Vagina (tissue), 2 donors: ENCODE measurements at regions not wholly inside any gene's neighbourhood (a gene's known extent, or its start where the extent isn't known, plus 50 kb on each side); places are given as distances from the start of the nearest gene placed in this dataset.

Experiments
- DNase-seq, 2 donors: peaks; one replicate each; pipeline ENCODE4 v3.0.0-alpha.2; 2017; ENCODE audit errors: extremely low spot score in 2 of 2
- H3K27ac ChIP-seq: fragments of 200-600 bp; sonication (generic); one replicate; pipeline ENCODE4 v1.5.1; 2019
- H3K27me3 ChIP-seq: fragments of 200-600 bp; sonication (generic); one replicate; pipeline ENCODE4 v1.5.1; 2019
- H3K36me3 ChIP-seq, 2 donors: fragments of 200-600 bp; sonication (generic); one replicate each; pipeline ENCODE4 v1.5.1; 2017 to 2019
- H3K4me1 ChIP-seq: fragments of 200-600 bp; sonication (generic); one replicate; pipeline ENCODE4 v1.5.1; 2019
- H3K4me3 ChIP-seq, 2 donors: fragments of 200-600 bp; sonication (generic); 1 replicate in 1 of 2; 2 replicates in 1 of 2; pipeline ENCODE4 v1.5.1; 2016 to 2019
- H3K9me3 ChIP-seq: fragments of 200-600 bp; sonication (generic); one replicate; pipeline ENCODE4 v1.5.1; 2019
- CTCF ChIP-seq, 3 experiments: fragments of 450-650 bp in 2 of 3; fragments of 200-600 bp in 1 of 3; sonication (generic) in 1 of 3; IDR thresholded peaks; one replicate each; pipeline ENCODE4 v1.5.1; 2017 to 2019; ENCODE audit warnings: antibody characterized with exemption in 3 of 3, mild to moderate bottlenecking in 2 of 3, moderate library complexity in 2 of 3
- POLR2A ChIP-seq, 2 donors: fragments of 450-650 bp; IDR thresholded peaks; one replicate each; pipeline ENCODE4 v1.6.1; 2017; ENCODE audit warnings: antibody characterized with exemption in 2 of 2, mild to moderate bottlenecking in 2 of 2, moderate library complexity in 2 of 2
- POLR2AphosphoS5 ChIP-seq, 2 donors: sonication (generic); formaldehyde crosslinking; IDR thresholded peaks; one replicate each; pipeline ENCODE4 v1.9.0; 2017; ENCODE audit warnings: antibody characterized with exemption in 2 of 2, mild to moderate bottlenecking in 2 of 2, low read depth in 1 of 2; ENCODE audit not compliant: insufficient read depth in 1 of 2
- intact Hi-C: fragments of 100-400 bp; cut with DNase I; formaldehyde crosslinking; loops from one replicate; pipeline ENCODE4 v1.15.1; 2023

- TF ChIP-seq POLR2A (IDR thresholded peaks at IDR 0.05) (no peak), CTCF (IDR thresholded peaks at IDR 0.05) (no peak), POLR2AphosphoS5 (IDR thresholded peaks at IDR 0.05; ENCODE audit: insufficient read depth in 1 of 2, low read depth in 1 of 2) (no peak)
- Histone ChIP-seq H3K9me3 (no peaks in the 10 kb centered on the region), H3K4me1 (peaks cover 11% of the 10 kb centered on the region), H3K36me3 (no peaks in the 10 kb centered on the region), H3K27ac (no peak overlapping the region), H3K27me3 (no peaks in the 10 kb centered on the region), H3K4me3 (no peak overlapping the region)
- intact Hi-C loops = no loop called here
- DNase-seq = no peak
Measured at GRCh38 chr2:121090088-121090715, 194.8 kb downstream of the TFCP2L1 start.

- H3K9me3 ChIP-seq = no peaks in the 10 kb centered on the region
- intact Hi-C loops = no loop called here
- H3K27me3 ChIP-seq = no peaks in the 10 kb centered on the region
- no peak for DNase-seq
- no peak overlapping the region for H3K4me3 ChIP-seq
- no peak overlapping the region for H3K27ac ChIP-seq
- peaks cover 11% of the 10 kb centered on the region for H3K4me1 ChIP-seq
- no peaks in the 10 kb centered on the region for H3K36me3 ChIP-seq
- TF ChIP-seq POLR2A (IDR thresholded peaks at IDR 0.05) (no peak), CTCF (IDR thresholded peaks at IDR 0.05) (no peak), POLR2AphosphoS5 (IDR thresholded peaks at IDR 0.05; ENCODE audit: insufficient read depth in 1 of 2, low read depth in 1 of 2) (no peak)
Measured at GRCh38 chr2:121092095-121092494, 192.9 kb downstream of the TFCP2L1 start.

GRCh38 chr2:121093692-121094091 is 191.3 kb downstream of the TFCP2L1 start:
- Histone ChIP-seq H3K4me1 (peaks cover 5% of the 10 kb centered on the region), H3K27me3 (no peaks in the 10 kb centered on the region), H3K36me3 (no peaks in the 10 kb centered on the region), H3K4me3 (no peak overlapping the region), H3K27ac (no peak overlapping the region), H3K9me3 (no peaks in the 10 kb centered on the region)
- intact Hi-C loops = no loop called here
- no peak for DNase-seq
- TF ChIP-seq POLR2A (IDR thresholded peaks at IDR 0.05) (no peak), CTCF (IDR thresholded peaks at IDR 0.05) (no peak), POLR2AphosphoS5 (IDR thresholded peaks at IDR 0.05; ENCODE audit: insufficient read depth in 1 of 2, low read depth in 1 of 2) (no peak)

- TF ChIP-seq POLR2A (IDR thresholded peaks at IDR 0.05) (no peak), CTCF (IDR thresholded peaks at IDR 0.05) (no peak), POLR2AphosphoS5 (IDR thresholded peaks at IDR 0.05; ENCODE audit: insufficient read depth in 1 of 2, low read depth in 1 of 2) (no peak)
- H3K4me3 ChIP-seq = no peak overlapping the region
- DNase-seq = no peak
- no peaks in the 10 kb centered on the region for H3K9me3 ChIP-seq
- H3K27me3 ChIP-seq = no peaks in the 10 kb centered on the region
- peaks cover 1% of the 10 kb centered on the region for H3K4me1 ChIP-seq
- H3K27ac ChIP-seq = no peak overlapping the region
- no peaks in the 10 kb centered on the region for H3K36me3 ChIP-seq
- intact Hi-C loops = no loop called here
Measured at GRCh38 chr2:121094101-121094500, 190.9 kb downstream of the TFCP2L1 start.

- no peak for TF ChIP-seq CTCF (IDR thresholded peaks at IDR 0.05)
- no peak for TF ChIP-seq POLR2A (IDR thresholded peaks at IDR 0.05)
- no peak for TF ChIP-seq POLR2AphosphoS5 (IDR thresholded peaks at IDR 0.05; ENCODE audit: insufficient read depth in 1 of 2, low read depth in 1 of 2)
- no peak for DNase-seq
- Histone ChIP-seq H3K9me3 (no peaks in the 10 kb centered on the region), H3K4me1 (no peaks in the 10 kb centered on the region), H3K36me3 (no peaks in the 10 kb centered on the region), H3K27me3 (no peaks in the 10 kb centered on the region), H3K4me3 (no peak overlapping the region), H3K27ac (no peak overlapping the region)
- intact Hi-C loops = no loop called here
Measured at GRCh38 chr2:121094845-121095244, 190.2 kb downstream of the TFCP2L1 start.
